ENCODE measurements at regions not wholly inside any gene's neighbourhood (a gene's known extent, or its start where the extent isn't known, plus 50 kb on each side); places are given as distances from the start of the nearest gene placed in this dataset.

DNA sequence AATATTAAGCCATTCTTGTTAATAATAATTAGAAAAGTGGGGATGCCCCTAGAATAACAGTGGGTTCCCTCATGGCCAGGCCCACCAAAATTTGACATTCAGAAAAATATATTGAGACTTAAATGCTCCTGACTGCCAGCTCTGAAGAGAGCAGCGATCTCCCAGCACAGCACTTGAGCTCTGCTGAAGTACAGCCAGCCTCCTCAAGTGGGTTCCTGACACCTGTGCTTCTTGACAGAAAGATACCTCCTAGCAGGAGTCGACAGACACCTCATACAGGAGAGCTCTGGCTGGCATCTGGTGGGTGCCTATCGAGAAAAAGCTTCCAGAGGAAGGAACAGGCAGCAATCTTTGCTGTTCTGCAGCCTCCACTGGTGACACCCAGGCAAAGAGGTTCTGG, 261.5 kb downstream of the DTWD2 start:
- TF ChIP-seq CTCF (IDR thresholded peaks at IDR 0.05; ENCODE audit: low read depth, low read length, poor library complexity, severe bottlenecking) (no peak), EZH2phosphoT487 (IDR thresholded peaks at IDR 0.05; ENCODE audit: borderline replicate concordance, low read length) (no peak)
